Endothelial cell of umbilical vein (primary cell): ENCODE measurements at regions not wholly inside any gene's neighbourhood (a gene's known extent, or its start where the extent isn't known, plus 50 kb on each side); places are given as distances from the start of the nearest gene placed in this dataset.

Experiments
- POLR2A ChIP-seq: IDR thresholded peaks from 2 replicates; pipeline ENCODE4 v1.6.1; 2012; ENCODE audit warnings: low read depth, mild to moderate bottlenecking, control low read depth, low read length
- TF ChIP-seq, protein P1 (sequence below), 2 donors: IDR thresholded peaks; 1 replicate in 1 of 2; 2 replicates in 1 of 2; pipeline ENCODE4 v1.5.1; 2011; ENCODE audit warnings: low read length in 2 of 2, mild to moderate bottlenecking in 2 of 2, moderate library complexity in 2 of 2, control low read depth in 1 of 2, inconsistent platforms in 1 of 2, low read depth in 1 of 2; ENCODE audit not compliant: insufficient read depth in 1 of 2; ENCODE audit errors: extremely low read depth in 1 of 2

DNA sequence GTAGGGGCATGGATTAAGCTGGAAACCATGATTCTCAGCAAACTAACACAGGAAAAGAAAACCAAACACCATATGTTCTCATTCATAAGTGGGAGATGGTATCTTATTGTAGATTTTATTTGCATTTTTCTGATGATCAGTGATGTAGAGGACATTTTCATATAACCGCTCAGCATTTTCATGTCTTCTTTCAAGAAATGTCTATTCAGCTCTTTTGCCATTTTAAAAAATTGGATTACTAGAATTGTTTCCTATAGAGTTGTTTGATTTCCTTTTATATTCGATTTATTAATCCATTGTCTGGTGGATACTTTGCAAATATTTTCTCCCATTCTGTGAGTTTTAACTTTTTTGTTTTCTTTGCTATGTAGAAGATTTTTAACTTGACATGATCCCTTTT is 682.2 kb upstream of the BCHE start:
- TF ChIP-seq, protein P1, sequence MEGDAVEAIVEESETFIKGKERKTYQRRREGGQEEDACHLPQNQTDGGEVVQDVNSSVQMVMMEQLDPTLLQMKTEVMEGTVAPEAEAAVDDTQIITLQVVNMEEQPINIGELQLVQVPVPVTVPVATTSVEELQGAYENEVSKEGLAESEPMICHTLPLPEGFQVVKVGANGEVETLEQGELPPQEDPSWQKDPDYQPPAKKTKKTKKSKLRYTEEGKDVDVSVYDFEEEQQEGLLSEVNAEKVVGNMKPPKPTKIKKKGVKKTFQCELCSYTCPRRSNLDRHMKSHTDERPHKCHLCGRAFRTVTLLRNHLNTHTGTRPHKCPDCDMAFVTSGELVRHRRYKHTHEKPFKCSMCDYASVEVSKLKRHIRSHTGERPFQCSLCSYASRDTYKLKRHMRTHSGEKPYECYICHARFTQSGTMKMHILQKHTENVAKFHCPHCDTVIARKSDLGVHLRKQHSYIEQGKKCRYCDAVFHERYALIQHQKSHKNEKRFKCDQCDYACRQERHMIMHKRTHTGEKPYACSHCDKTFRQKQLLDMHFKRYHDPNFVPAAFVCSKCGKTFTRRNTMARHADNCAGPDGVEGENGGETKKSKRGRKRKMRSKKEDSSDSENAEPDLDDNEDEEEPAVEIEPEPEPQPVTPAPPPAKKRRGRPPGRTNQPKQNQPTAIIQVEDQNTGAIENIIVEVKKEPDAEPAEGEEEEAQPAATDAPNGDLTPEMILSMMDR (IDR thresholded peaks at IDR 0.05; ENCODE audit: extremely low read depth in 1 of 2, insufficient read depth in 1 of 2, low read depth in 1 of 2, low read length in 2 of 2) = no peak
- TF ChIP-seq POLR2A = no peak
